ENCODE measurements at regions not wholly inside any gene's neighbourhood (a gene's known extent, or its start where the extent isn't known, plus 50 kb on each side); places are given as distances from the start of the nearest gene placed in this dataset.

DNA sequence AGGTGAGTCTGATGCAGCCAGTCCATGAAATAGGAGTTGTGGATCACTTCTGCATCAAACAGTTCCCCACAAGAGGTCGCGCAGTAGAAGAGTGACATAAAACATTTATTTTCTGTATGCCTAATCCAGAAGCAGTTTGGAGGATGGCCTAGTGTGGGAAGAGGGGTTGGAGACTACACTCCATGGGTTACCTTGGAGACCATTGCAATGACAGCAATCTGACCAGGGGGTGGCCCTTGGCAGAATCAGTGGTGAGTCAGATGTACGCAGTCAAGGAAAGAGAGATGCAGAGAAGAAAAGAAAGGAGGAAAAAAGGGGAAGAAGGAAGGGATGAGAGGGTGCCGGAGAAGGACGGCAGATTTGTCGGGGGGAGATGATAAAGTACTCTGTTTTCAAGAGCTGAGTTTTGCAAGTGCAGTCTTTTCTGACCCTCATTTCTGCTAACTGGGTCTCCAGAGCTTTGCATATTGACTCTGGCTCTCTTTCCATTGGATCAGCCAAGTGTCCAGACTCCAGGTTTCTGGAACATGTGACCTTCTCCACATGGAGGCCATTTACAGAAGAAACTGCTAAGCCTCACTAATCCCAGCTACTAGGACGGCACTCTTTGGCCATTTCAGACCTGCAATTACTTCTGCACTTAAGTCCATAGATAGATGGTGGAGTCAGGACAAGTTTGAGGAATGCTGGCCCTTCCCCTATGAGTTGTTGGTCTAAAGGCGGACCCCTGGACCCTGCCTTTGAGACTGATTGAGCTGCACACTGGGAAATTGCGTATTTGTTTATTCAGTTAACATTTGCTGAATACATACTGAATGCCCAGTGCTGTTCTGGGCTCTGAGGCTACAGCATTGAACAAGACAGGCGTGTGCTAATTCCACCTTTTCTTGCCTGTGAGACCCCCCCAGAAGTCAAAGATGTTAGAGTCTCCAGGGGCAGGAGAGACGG is 424.2 kb downstream of the BCL11B start:
- TF ChIP-seq, protein P1, sequence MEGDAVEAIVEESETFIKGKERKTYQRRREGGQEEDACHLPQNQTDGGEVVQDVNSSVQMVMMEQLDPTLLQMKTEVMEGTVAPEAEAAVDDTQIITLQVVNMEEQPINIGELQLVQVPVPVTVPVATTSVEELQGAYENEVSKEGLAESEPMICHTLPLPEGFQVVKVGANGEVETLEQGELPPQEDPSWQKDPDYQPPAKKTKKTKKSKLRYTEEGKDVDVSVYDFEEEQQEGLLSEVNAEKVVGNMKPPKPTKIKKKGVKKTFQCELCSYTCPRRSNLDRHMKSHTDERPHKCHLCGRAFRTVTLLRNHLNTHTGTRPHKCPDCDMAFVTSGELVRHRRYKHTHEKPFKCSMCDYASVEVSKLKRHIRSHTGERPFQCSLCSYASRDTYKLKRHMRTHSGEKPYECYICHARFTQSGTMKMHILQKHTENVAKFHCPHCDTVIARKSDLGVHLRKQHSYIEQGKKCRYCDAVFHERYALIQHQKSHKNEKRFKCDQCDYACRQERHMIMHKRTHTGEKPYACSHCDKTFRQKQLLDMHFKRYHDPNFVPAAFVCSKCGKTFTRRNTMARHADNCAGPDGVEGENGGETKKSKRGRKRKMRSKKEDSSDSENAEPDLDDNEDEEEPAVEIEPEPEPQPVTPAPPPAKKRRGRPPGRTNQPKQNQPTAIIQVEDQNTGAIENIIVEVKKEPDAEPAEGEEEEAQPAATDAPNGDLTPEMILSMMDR (IDR thresholded peaks at IDR 0.05) = no peak
- no peak for TF ChIP-seq POLR2A (IDR thresholded peaks at IDR 0.05)
